H9 (cell line): ENCODE measurements at regions not wholly inside any gene's neighbourhood (a gene's known extent, or its start where the extent isn't known, plus 50 kb on each side); places are given as distances from the start of the nearest gene placed in this dataset.
"Not testable (repeated sequence)": the region's sequence is repeated elsewhere in the genome, so short reads cannot be mapped to it uniquely, and the experiment has no call there.

Experiments used
- DNase-seq: peaks from one replicate; pipeline ENCODE4 v3.0.0-alpha.2; 2017
- H2AFZ ChIP-seq: one replicate; pipeline ENCODE4 v1.6.1; 2013; ENCODE audit warnings: mild to moderate bottlenecking, low read length, control low read depth, moderate library complexity
- H2AK5ac ChIP-seq: 2 replicates; pipeline ENCODE4 v1.6.1; 2013; ENCODE audit warnings: low read length, control low read depth, mixed read lengths; ENCODE audit not compliant: insufficient read length
- H2BK120ac ChIP-seq: one replicate; pipeline ENCODE4 v1.6.1; 2013; ENCODE audit warnings: low read depth, mild to moderate bottlenecking, low read length, control low read depth, inconsistent platforms; ENCODE audit not compliant: poor library complexity, severe bottlenecking
- H2BK12ac ChIP-seq: 2 replicates; pipeline ENCODE4 v1.6.1; 2013; ENCODE audit warnings: low read length, control low read depth, mixed read lengths, low read depth; ENCODE audit not compliant: insufficient read length
- H2BK15ac ChIP-seq: 2 replicates; pipeline ENCODE4 v1.6.1; 2013; ENCODE audit warnings: low read depth, low read length, control low read depth
- H2BK20ac ChIP-seq: one replicate; pipeline ENCODE4 v1.6.1; 2013; ENCODE audit warnings: low read depth, mild to moderate bottlenecking, low read length, control low read depth, inconsistent platforms; ENCODE audit not compliant: poor library complexity, severe bottlenecking
- H2BK5ac ChIP-seq: 2 replicates; pipeline ENCODE4 v1.6.1; 2013; ENCODE audit warnings: low read length, control low read depth, mixed read lengths; ENCODE audit not compliant: insufficient read length
- H3K14ac ChIP-seq: 2 replicates; pipeline ENCODE4 v1.6.1; 2013; ENCODE audit warnings: low read length, control low read depth; ENCODE audit not compliant: insufficient read depth
- H3K18ac ChIP-seq: 2 replicates; pipeline ENCODE4 v1.6.1; 2013; ENCODE audit warnings: low read depth, mild to moderate bottlenecking, mixed read lengths, low read length, control low read depth; ENCODE audit not compliant: insufficient read length
- H3K23ac ChIP-seq: 2 replicates; pipeline ENCODE4 v1.6.1; 2013; ENCODE audit warnings: low read length, control low read depth, mixed read lengths, low read depth; ENCODE audit not compliant: insufficient read length
- H3K23me2 ChIP-seq: 2 replicates; pipeline ENCODE4 v1.6.1; 2013; ENCODE audit warnings: low read depth, mild to moderate bottlenecking, mixed read lengths, low read length, control low read depth; ENCODE audit not compliant: insufficient read length, poor library complexity, severe bottlenecking
- H3K27ac ChIP-seq: 2 replicates; pipeline ENCODE4 v1.5.1; 2013; ENCODE audit warnings: low read length, control low read depth, mixed read lengths, low read depth; ENCODE audit not compliant: insufficient read length
- H3K27me3 ChIP-seq: 2 replicates; pipeline ENCODE4 v1.6.1; 2013; ENCODE audit warnings: low read length, control low read depth, inconsistent platforms; ENCODE audit not compliant: insufficient read depth
- H3K4ac ChIP-seq: 2 replicates; pipeline ENCODE4 v1.6.1; 2013; ENCODE audit warnings: low read depth, mild to moderate bottlenecking, control low read depth, inconsistent platforms, low read length, moderate library complexity
- H3K4me1 ChIP-seq: 2 replicates; pipeline ENCODE4 v1.6.1; 2013; ENCODE audit warnings: low read length, control low read depth, inconsistent platforms; ENCODE audit not compliant: insufficient read depth
- H3K4me2 ChIP-seq: 2 replicates; pipeline ENCODE4 v1.6.1; 2013; ENCODE audit warnings: low read length, control low read depth, mixed read lengths; ENCODE audit not compliant: insufficient read length, insufficient read depth
- H3K56ac ChIP-seq: 2 replicates; pipeline ENCODE4 v1.6.1; 2013; ENCODE audit warnings: low read depth, mild to moderate bottlenecking, mixed read lengths, low read length, control low read depth; ENCODE audit not compliant: insufficient read length
- H3K79me1 ChIP-seq: 2 replicates; pipeline ENCODE4 v1.6.1; 2013; ENCODE audit warnings: low read depth, mild to moderate bottlenecking, moderate library complexity, low read length, control low read depth, inconsistent platforms; ENCODE audit not compliant: insufficient read depth, poor library complexity, severe bottlenecking
- H3K79me2 ChIP-seq: 2 replicates; pipeline ENCODE4 v1.6.1; 2013; ENCODE audit warnings: low read length, control low read depth, inconsistent platforms; ENCODE audit not compliant: insufficient read depth
- H3K9ac ChIP-seq: 2 replicates; pipeline ENCODE4 v1.6.1; 2013; ENCODE audit warnings: low read length, control low read depth, mixed read lengths; ENCODE audit not compliant: insufficient read length; ENCODE audit errors: extremely low read depth
- H3K9me3 ChIP-seq: one replicate; pipeline ENCODE4 v1.6.1; 2013; ENCODE audit warnings: low read depth, low read length, inconsistent platforms; ENCODE audit not compliant: control insufficient read depth
- H3T11ph ChIP-seq: one replicate; pipeline ENCODE4 v1.6.1; 2013; ENCODE audit warnings: mild to moderate bottlenecking, low read length, control low read depth, inconsistent platforms
- H4K20me1 ChIP-seq: one replicate; pipeline ENCODE4 v1.6.1; 2013; ENCODE audit not compliant: control insufficient read depth, insufficient read length, insufficient read depth
- H4K5ac ChIP-seq: 2 replicates; pipeline ENCODE4 v1.6.1; 2013; ENCODE audit warnings: low read depth, mild to moderate bottlenecking, mixed read lengths, low read length, control low read depth; ENCODE audit not compliant: insufficient read length
- H4K8ac ChIP-seq: replicated peaks from 2 replicates; pipeline ENCODE4 v1.6.1; 2013; ENCODE audit warnings: low read length, control low read depth, mixed read lengths, low read depth; ENCODE audit not compliant: insufficient read length
- H4K91ac ChIP-seq: 2 replicates; pipeline ENCODE4 v1.6.1; 2013; ENCODE audit warnings: low read depth, mild to moderate bottlenecking, moderate library complexity, mixed read lengths, low read length, control low read depth; ENCODE audit not compliant: insufficient read length
- H3K27ac Mint-ChIP-seq, 3 experiments: 2 replicates in 2 of 3; 3 replicates in 1 of 3; pipeline ENCODE4 v1.8.0; 2020 to 2021; ENCODE audit warnings: mixed read lengths in 3 of 3, mild to moderate bottlenecking in 1 of 3, moderate library complexity in 1 of 3
- H3K27me3 Mint-ChIP-seq: 2 replicates; pipeline ENCODE4 v1.8.0; 2021; ENCODE audit warnings: low read depth, mild to moderate bottlenecking, moderate library complexity, mixed read lengths
- H3K36me3 Mint-ChIP-seq, 3 experiments: 2 replicates in 2 of 3; 3 replicates in 1 of 3; pipeline ENCODE4 v1.8.0; 2020 to 2021; ENCODE audit warnings: low read depth in 3 of 3, mixed read lengths in 3 of 3; ENCODE audit not compliant: insufficient read depth in 1 of 3
- H3K4me1 Mint-ChIP-seq, 2 experiments: 2 replicates each; pipeline ENCODE4 v1.8.0; 2020; ENCODE audit warnings: mixed read lengths in 2 of 2
- H3K4me3 Mint-ChIP-seq, 2 experiments: 2 replicates in 1 of 2; 3 replicates in 1 of 2; pipeline ENCODE4 v1.8.0; 2020 to 2021; ENCODE audit warnings: mild to moderate bottlenecking in 2 of 2, mixed read lengths in 2 of 2, moderate library complexity in 1 of 2
- H3K9me3 Mint-ChIP-seq, 2 experiments: 2 replicates in 1 of 2; 3 replicates in 1 of 2; pipeline ENCODE4 v1.8.0; 2020; ENCODE audit warnings: mild to moderate bottlenecking in 2 of 2, mixed read lengths in 2 of 2, moderate library complexity in 1 of 2
- WGBS: extraction: QIAGEN DNeasy Blood & Tissue Kit; methylation state at CpG from one replicate; pipeline ENCODE4 v1.1.7; 2013; ENCODE audit warnings: missing lambda C conversion rate, low lambda C conversion rate, mixed read lengths; ENCODE audit not compliant: insufficient read length; ENCODE audit errors: extremely low coverage; 5-methylcytosine and 5-hydroxymethylcytosine counted together

DNA sequence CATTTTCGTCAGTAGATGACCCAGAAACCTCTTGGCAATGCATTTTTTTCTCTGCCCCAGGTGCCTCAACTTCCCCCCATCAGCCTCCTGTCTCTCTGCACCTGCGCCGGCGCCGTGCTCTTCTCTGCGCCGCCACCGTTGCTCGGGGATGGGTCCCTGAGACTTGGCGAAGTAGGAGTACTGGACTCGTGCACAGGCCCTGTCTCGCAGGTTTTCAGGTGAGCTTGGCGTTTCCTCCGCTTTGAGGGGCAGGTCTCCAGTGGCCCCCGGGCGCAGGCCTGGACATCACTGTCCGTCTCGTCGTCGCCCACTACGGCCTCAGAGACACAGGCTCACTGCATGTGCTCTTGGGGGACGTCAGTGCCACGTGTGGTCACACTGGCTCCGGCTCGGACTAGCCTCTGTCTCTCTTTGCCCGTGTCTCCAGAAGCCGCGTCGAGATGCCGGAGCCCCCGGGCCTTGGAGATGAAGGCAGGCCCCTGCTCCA, 168.8 kb upstream of the ZNG1F start:
- H3K4me2 ChIP-seq, H3K27ac Mint-ChIP-seq, H3K9ac ChIP-seq, H3K4me1 ChIP-seq, H4K8ac ChIP-seq, H3T11ph ChIP-seq, H2AK5ac ChIP-seq, H4K5ac ChIP-seq, H3K23me2 ChIP-seq, H2BK20ac ChIP-seq, H3K79me2 ChIP-seq, H2BK15ac ChIP-seq, H3K14ac ChIP-seq, H2AFZ ChIP-seq, H3K27ac ChIP-seq, H4K20me1 ChIP-seq, H3K23ac ChIP-seq, H3K9me3 ChIP-seq, H2BK5ac ChIP-seq, H4K91ac ChIP-seq, DNase-seq, H3K27me3 ChIP-seq, H3K4ac ChIP-seq, H3K27me3 Mint-ChIP-seq, H3K79me1 ChIP-seq, H3K4me1 Mint-ChIP-seq, H3K56ac ChIP-seq, H2BK120ac ChIP-seq, H2BK12ac ChIP-seq, H3K18ac ChIP-seq: not testable (repeated sequence)
- Mint-ChIP-seq H3K9me3 (peaks cover 2 to 19% of the 10 kb centered on the region in 2 experiments; a peak in 4 of 5 replicates), H3K4me3 (peak overlapping the region; percentile 68 to 91; a peak in 4 of 5 replicates), H3K36me3 (peaks cover 0 to 11% (median 3%) of the 10 kb centered on the region in 3 experiments; a peak in 4 of 7 replicates)
- no CpG with 5 or more reads among the region's 31 CpGs for WGBS

DNA sequence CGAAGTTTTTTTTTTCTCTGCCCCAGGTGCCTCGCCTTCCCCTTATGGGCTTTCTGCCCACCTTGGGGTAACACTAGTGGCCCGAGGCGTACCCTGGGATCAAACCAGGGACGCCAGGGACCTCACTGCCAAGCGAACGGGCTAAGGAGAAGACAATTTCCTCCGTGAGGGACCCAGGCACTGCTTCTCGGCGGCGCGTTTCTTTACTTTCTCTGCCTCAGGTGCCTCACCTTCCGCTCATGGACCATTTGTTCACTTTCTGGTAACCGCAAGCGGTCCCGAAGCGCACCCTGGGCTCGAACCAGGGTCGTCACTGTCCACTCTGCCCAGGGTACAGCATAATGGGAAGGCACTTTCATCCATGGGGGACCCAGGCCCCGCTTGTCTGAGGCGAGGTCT, 168.2 kb upstream of the ZNG1F start:
- H2BK120ac ChIP-seq, H3K4ac ChIP-seq, H3K23me2 ChIP-seq, H4K20me1 ChIP-seq, H3T11ph ChIP-seq, H3K79me1 ChIP-seq, H3K9me3 ChIP-seq, H3K56ac ChIP-seq, H3K27me3 ChIP-seq, H3K79me2 ChIP-seq, H2BK5ac ChIP-seq, H2AK5ac ChIP-seq, H3K14ac ChIP-seq, H3K4me1 Mint-ChIP-seq, H3K18ac ChIP-seq, H3K27ac ChIP-seq, DNase-seq, H2AFZ ChIP-seq, H3K4me3 Mint-ChIP-seq, H3K9ac ChIP-seq, H2BK15ac ChIP-seq, H2BK20ac ChIP-seq, H3K4me1 ChIP-seq, H2BK12ac ChIP-seq, H4K91ac ChIP-seq, H3K27ac Mint-ChIP-seq, H3K23ac ChIP-seq, H4K8ac ChIP-seq, H4K5ac ChIP-seq, H3K27me3 Mint-ChIP-seq, H3K4me2 ChIP-seq: not testable (repeated sequence)
- no CpG with 5 or more reads among the region's 21 CpGs for WGBS
- Mint-ChIP-seq H3K36me3 (peaks cover 0 to 11% (median 3%) of the 10 kb centered on the region in 3 experiments; a peak in 4 of 7 replicates), H3K9me3 (peaks cover 2 to 22% of the 10 kb centered on the region in 2 experiments; a peak in 4 of 5 replicates)
